HCT116 (cell line): ENCODE measurements at regions not wholly inside any gene's neighbourhood (a gene's known extent, or its start where the extent isn't known, plus 50 kb on each side); places are given as distances from the start of the nearest gene placed in this dataset.

Experiments used
- ATAC-seq: fragments of 200-7000 bp; cut with Tn5 transposase; 2 replicates; pipeline ENCODE4 v1.9.1; 2020; ENCODE audit warnings: mild to moderate bottlenecking, moderate library complexity
- BruUV-seq: library from RNA; stranded (reverse); fragments of 400-500 nt; replicated peaks from 2 replicates; lab custom pipeline; 2021; lab: Mats Ljungman, UMichigan
- CTCF ChIA-PET: fragments of 300-600 bp; sonication (Branson Sonifier 250); formaldehyde crosslinking; loops from one replicate; lab custom pipeline; 2021; ENCODE audit warnings: antibody characterized with exemption; lab: Charles Lee
- POLR2A ChIA-PET: fragments of 300-600, 350-600 bp; sonication (Branson Sonifier 250); formaldehyde crosslinking; loops from one replicate; lab custom pipeline; 2021; ENCODE audit warnings: antibody characterized with exemption; lab: Charles Lee
- RAD21 ChIA-PET, 2 experiments: fragments of 300-600 bp; sonication (Branson Sonifier 250); formaldehyde crosslinking; loops; one replicate each; lab custom pipeline; 2023; ENCODE audit warnings: low total read pairs in 2 of 2; ENCODE audit not compliant: uncharacterized antibody in 2 of 2, unreplicated experiment in 2 of 2, low non-redundant PET in 1 of 2; lab: Charles Lee
- DNase-seq: peaks from one replicate; pipeline ENCODE4 v3.0.0-alpha.2; 2010; ENCODE audit warnings: low read depth, low spot score
- H2AFZ ChIP-seq: fragments of 200-600 bp; shearing (Covaris generic), sonication (generic); 2 replicates; pipeline ENCODE4 v1.6.1; 2017; ENCODE audit warnings: low read depth, mixed run types, mixed read lengths, antibody characterized with exemption, low read length; ENCODE audit not compliant: poor library complexity, severe bottlenecking
- H3K27ac ChIP-seq: 2 replicates; pipeline ENCODE4 v1.5.1; 2012; ENCODE audit warnings: low read depth, low read length
- H3K27me3 ChIP-seq: fragments of 200-600 bp; sonication (generic); 2 replicates; pipeline ENCODE4 v1.6.1; 2016; ENCODE audit warnings: mixed run types, low read length, mixed read lengths; ENCODE audit not compliant: insufficient read depth
- H3K36me3 ChIP-seq, 2 experiments: fragments of 200-500 bp in 1 of 2; fragments of 200-600 bp in 1 of 2; sonication (Bioruptor generic) in 1 of 2; sonication (generic) in 1 of 2; 2 replicates each; pipeline versions ENCODE4 v1.5.1 to v1.6.1; 2014 to 2016; ENCODE audit warnings: low read length in 2 of 2, inconsistent platforms in 1 of 2, mixed read lengths in 1 of 2, mixed run types in 1 of 2; ENCODE audit not compliant: insufficient read depth in 2 of 2, control insufficient read depth in 1 of 2
- H3K4me1 ChIP-seq, 2 experiments: fragments of 200-600 bp in 1 of 2; sonication (generic) in 1 of 2; 2 replicates each; pipeline versions ENCODE4 v1.5.1 to v1.6.1; 2012 to 2017; ENCODE audit warnings: low read length in 2 of 2, inconsistent platforms in 1 of 2, mild to moderate bottlenecking in 1 of 2, mixed read lengths in 1 of 2, mixed run types in 1 of 2, moderate library complexity in 1 of 2; ENCODE audit not compliant: insufficient read depth in 2 of 2, control insufficient read depth in 1 of 2
- H3K4me2 ChIP-seq: fragments of 200-600 bp; sonication (generic); 2 replicates; pipeline ENCODE4 v1.6.1; 2017; ENCODE audit warnings: mixed run types, low read length, mixed read lengths
- H3K4me3 ChIP-seq, 2 experiments: fragments of 200-600 bp in 1 of 2; sonication (generic) in 1 of 2; replicated peaks in 1 of 2; 2 replicates each; pipeline ENCODE4 v1.5.1; 2011 to 2016; ENCODE audit warnings: low read length in 2 of 2, control low read depth in 1 of 2, low read depth in 1 of 2, mild to moderate bottlenecking in 1 of 2, mixed read lengths in 1 of 2, mixed run types in 1 of 2
- H3K79me2 ChIP-seq: fragments of 200-600 bp; sonication (generic); 2 replicates; pipeline ENCODE4 v1.6.1; 2017; ENCODE audit warnings: mild to moderate bottlenecking, mixed run types, low read length, moderate library complexity, mixed read lengths; ENCODE audit not compliant: insufficient read depth
- H3K9ac ChIP-seq: fragments of 200-600 bp; sonication (generic); 2 replicates; pipeline ENCODE4 v1.6.1; 2016; ENCODE audit warnings: low read length, mixed read lengths
- H3K9me2 ChIP-seq: fragments of 200-600 bp; sonication (generic), shearing (Covaris generic); 2 replicates; pipeline ENCODE4 v1.6.1; 2017; ENCODE audit warnings: mixed run types, mild to moderate bottlenecking, moderate library complexity; ENCODE audit not compliant: insufficient read depth
- H3K9me3 ChIP-seq, 2 experiments: fragments of 200-500 bp in 1 of 2; fragments of 200-600 bp in 1 of 2; sonication (Bioruptor generic) in 1 of 2; sonication (generic) in 1 of 2; 2 replicates each; pipeline ENCODE4 v1.6.1; 2014 to 2017; ENCODE audit warnings: low read length in 2 of 2, mixed read lengths in 2 of 2, inconsistent platforms in 1 of 2, low read depth in 1 of 2, mild to moderate bottlenecking in 1 of 2, mixed run types in 1 of 2, moderate library complexity in 1 of 2; ENCODE audit not compliant: control insufficient read depth in 1 of 2, insufficient read depth in 1 of 2
- H4K20me1 ChIP-seq: fragments of 200-600 bp; sonication (generic), shearing (Covaris generic); 2 replicates; pipeline ENCODE4 v1.6.1; 2017; ENCODE audit warnings: mixed run types, mild to moderate bottlenecking, moderate library complexity; ENCODE audit not compliant: insufficient read depth
- CBX3 ChIP-seq: IDR thresholded peaks from 2 replicates; pipeline ENCODE4 v1.6.1; 2012; ENCODE audit warnings: low read depth
- EGR1 ChIP-seq: IDR thresholded peaks from 2 replicates; pipeline ENCODE4 v1.6.1; 2012; ENCODE audit warnings: low read depth
- ELF1 ChIP-seq: IDR thresholded peaks from 2 replicates; pipeline ENCODE4 v1.6.1; 2012; ENCODE audit warnings: low read depth, borderline replicate concordance
- EZH2 ChIP-seq: fragments of 200-600 bp; sonication (generic); IDR thresholded peaks from 2 replicates; pipeline ENCODE4 v1.6.1; 2017; ENCODE audit warnings: antibody characterized with exemption, mixed run types
- FOSL1 ChIP-seq: IDR thresholded peaks from 2 replicates; pipeline ENCODE4 v1.6.1; 2012; ENCODE audit warnings: low read depth
- POLR2A ChIP-seq: IDR thresholded peaks from 2 replicates; pipeline ENCODE4 v1.7.0; 2011; ENCODE audit warnings: borderline replicate concordance; ENCODE audit not compliant: insufficient read depth, insufficient read length; ENCODE audit errors: extremely low read depth
- POLR2AphosphoS5 ChIP-seq: IDR thresholded peaks from 2 replicates; pipeline ENCODE4 v1.6.1; 2011; ENCODE audit warnings: mild to moderate bottlenecking, low read depth, low read length, moderate library complexity
- REST ChIP-seq: IDR thresholded peaks from 2 replicates; pipeline ENCODE4 v1.6.1; 2012; ENCODE audit warnings: low read depth
- SP1 ChIP-seq: IDR thresholded peaks from 2 replicates; pipeline ENCODE4 v1.6.1; 2012; ENCODE audit warnings: low read depth
- SRF ChIP-seq: IDR thresholded peaks from 2 replicates; pipeline ENCODE4 v1.6.1; 2012; ENCODE audit warnings: low read depth
- TCF7L2 ChIP-seq: IDR thresholded peaks from 2 replicates; pipeline ENCODE4 v1.7.0; 2011; ENCODE audit warnings: borderline replicate concordance, inconsistent platforms; ENCODE audit not compliant: insufficient read depth, insufficient read length; ENCODE audit errors: extremely low read depth
- YY1 ChIP-seq: IDR thresholded peaks from 2 replicates; pipeline ENCODE4 v1.6.1; 2011; ENCODE audit warnings: low read length, low read depth, moderate library complexity, mild to moderate bottlenecking; ENCODE audit not compliant: insufficient replicate concordance; ENCODE audit errors: extremely low read depth
- ZBTB33 ChIP-seq: IDR thresholded peaks from 2 replicates; pipeline ENCODE4 v1.6.1; 2011; ENCODE audit warnings: mild to moderate bottlenecking, low read length, moderate library complexity; ENCODE audit not compliant: insufficient replicate concordance; ENCODE audit errors: extremely low read depth
- ZFX ChIP-seq: fragments of 450-650 bp; IDR thresholded peaks from 2 replicates; pipeline ENCODE4 v1.6.1; 2017
- intact Hi-C: fragments of 100-400 bp; cut with micrococcal nuclease; formaldehyde crosslinking; loops from 2 replicates; pipeline ENCODE4 v1.10.0; 2022
- TF ChIP-seq, protein P1 (sequence below), 3 experiments: fragments of 200-600 bp in 1 of 3; sonication (generic) in 1 of 3; IDR thresholded peaks in 2 of 3; conservative IDR thresholded peaks in 1 of 3; 2 replicates each; pipeline ENCODE4 v1.5.1; 2012 to 2017; ENCODE audit warnings: low read depth in 2 of 3, low read length in 2 of 3, antibody characterized with exemption in 1 of 3, borderline replicate concordance in 1 of 3, control low read depth in 1 of 3, mild to moderate bottlenecking in 1 of 3, mixed read lengths in 1 of 3, mixed run types in 1 of 3, moderate library complexity in 1 of 3; ENCODE audit not compliant: insufficient read depth in 1 of 3
- TF ChIP-seq, protein P2 (sequence below): IDR thresholded peaks from 2 replicates; pipeline ENCODE4 v1.6.1; 2012

DNA sequence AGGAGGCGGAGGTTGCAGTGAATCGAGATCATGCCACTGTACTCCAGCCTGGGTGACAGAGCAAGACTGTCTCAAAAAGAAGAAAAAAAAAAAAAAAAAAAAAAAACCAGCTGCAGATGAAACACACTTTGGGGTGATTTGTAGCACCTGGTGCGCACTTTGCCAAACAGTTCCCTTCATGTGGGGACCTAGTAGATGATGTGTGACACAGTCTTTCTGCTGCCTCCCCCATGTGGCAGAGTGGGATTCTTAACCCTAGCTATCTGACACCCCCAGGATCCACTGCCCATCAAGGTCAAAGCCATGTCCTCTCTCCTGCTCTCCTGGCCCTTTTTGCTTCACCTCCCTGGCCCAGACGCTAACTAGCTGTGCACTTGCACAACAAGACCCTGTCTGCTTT is 52.1 kb upstream of the PDZD8 start:
- no TSS peak for BruUV-seq
- Histone ChIP-seq H3K36me3 (no peaks in the 10 kb centered on the region), H3K4me3 (no peak overlapping the region), H3K4me2 (no peak overlapping the region), H3K4me1 (no peaks in the 10 kb centered on the region), H2AFZ (no peak overlapping the region), H3K9ac (no peak overlapping the region), H3K79me2 (no peaks in the 10 kb centered on the region), H3K27ac (no peak overlapping the region), H3K27me3 (0 out of 2 replicates have a peak, but pooled peaks cover 9% of the 10 kb centered on the region), H3K9me2 (no peaks in the 10 kb centered on the region), H3K9me3 (no peaks in the 10 kb centered on the region), H4K20me1 (no peaks in the 10 kb centered on the region)
- ChIA-PET CTCF (interaction anchor here (1.3 to 9.0 kb wide), 3 partner anchors 15 to 211 kb away, joined by 4 to 92 read pairs (median 6); no protein-coding TSS in a partner anchor), POLR2A (no interaction called here), RAD21 (no interaction called here)
- TF ChIP-seq POLR2AphosphoS5 (no peak), SP1 (no peak), REST (no peak), YY1 (no peak), ELF1 (no peak), ZFX (no peak), FOSL1 (no peak), EGR1 (no peak), EZH2 (no peak), ZBTB33 (no peak), CBX3 (no peak), SRF (no peak), POLR2A (no peak), TCF7L2 (no peak)
- TF ChIP-seq, protein P1, sequence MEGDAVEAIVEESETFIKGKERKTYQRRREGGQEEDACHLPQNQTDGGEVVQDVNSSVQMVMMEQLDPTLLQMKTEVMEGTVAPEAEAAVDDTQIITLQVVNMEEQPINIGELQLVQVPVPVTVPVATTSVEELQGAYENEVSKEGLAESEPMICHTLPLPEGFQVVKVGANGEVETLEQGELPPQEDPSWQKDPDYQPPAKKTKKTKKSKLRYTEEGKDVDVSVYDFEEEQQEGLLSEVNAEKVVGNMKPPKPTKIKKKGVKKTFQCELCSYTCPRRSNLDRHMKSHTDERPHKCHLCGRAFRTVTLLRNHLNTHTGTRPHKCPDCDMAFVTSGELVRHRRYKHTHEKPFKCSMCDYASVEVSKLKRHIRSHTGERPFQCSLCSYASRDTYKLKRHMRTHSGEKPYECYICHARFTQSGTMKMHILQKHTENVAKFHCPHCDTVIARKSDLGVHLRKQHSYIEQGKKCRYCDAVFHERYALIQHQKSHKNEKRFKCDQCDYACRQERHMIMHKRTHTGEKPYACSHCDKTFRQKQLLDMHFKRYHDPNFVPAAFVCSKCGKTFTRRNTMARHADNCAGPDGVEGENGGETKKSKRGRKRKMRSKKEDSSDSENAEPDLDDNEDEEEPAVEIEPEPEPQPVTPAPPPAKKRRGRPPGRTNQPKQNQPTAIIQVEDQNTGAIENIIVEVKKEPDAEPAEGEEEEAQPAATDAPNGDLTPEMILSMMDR (IDR thresholded peaks at IDR 0.05 in 2 of 3, conservative IDR thresholded peaks at IDR 0.05 in 1 of 3; ENCODE audit: borderline replicate concordance in 1 of 3, insufficient read depth in 1 of 3, low read depth in 2 of 3, low read length in 2 of 3), result no peak
- TF ChIP-seq, protein P2, sequence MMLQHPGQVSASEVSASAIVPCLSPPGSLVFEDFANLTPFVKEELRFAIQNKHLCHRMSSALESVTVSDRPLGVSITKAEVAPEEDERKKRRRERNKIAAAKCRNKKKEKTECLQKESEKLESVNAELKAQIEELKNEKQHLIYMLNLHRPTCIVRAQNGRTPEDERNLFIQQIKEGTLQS, result no peak
- no peak for ATAC-seq
- intact Hi-C loops, result no loop called here
- no peak for DNase-seq
